HG03139 (cell line): ENCODE measurements at regions not wholly inside any gene's neighbourhood (a gene's known extent, or its start where the extent isn't known, plus 50 kb on each side); places are given as distances from the start of the nearest gene placed in this dataset.
A peak's percentile ranks its signal among the peaks of the same experiment; 100 is the strongest.

ENCODE experiments used
- ATAC-seq: cut with Tn5 transposase; IDR thresholded peaks from one replicate; pipeline ENCODE4 v1.9.1; 2021; ENCODE audit not compliant: unreplicated experiment

GRCh38 chr2:21253311-21254027 lies 129.7 kb downstream of the TDRD15 start:
- ATAC-seq: no peak

DNA sequence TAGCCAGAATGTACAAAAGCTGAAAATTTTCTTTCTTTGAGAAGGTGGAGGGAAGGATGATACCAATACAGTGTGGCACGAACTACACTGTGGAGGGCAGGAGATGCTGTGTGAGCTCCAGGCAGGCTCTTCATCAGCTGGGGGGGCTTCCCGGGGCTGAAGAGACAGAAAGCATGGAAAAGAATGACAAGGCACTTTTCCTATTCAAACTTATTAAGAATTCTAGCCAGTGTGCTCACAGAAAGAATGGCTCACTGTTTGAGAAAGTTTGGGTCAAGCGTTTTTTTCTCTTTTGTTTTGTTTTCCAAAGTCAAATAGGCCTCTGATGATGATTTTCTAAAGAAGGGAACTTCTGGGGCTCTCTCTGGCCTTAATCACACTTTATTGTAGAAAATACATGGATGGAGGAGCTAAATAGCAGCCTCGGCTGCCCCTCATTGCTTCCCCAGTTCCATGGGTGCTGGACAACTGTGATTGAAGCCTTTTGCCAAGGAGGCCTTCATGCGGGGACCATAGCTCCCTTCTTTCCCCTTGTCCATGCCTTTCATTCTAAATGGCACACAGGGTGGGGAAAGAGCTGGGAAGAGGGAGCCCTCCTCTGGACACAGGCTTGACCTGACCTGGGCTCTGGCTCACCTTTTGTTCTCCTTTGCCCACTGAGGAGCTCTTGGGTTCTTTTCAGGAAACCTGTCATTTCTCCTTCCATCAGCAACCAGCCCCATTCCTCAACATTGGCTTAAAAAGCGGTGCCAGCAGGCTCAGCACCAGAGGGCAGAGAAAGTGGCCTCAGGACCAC lies 130.6 kb downstream of the TDRD15 start:
- no peak for ATAC-seq

DNA sequence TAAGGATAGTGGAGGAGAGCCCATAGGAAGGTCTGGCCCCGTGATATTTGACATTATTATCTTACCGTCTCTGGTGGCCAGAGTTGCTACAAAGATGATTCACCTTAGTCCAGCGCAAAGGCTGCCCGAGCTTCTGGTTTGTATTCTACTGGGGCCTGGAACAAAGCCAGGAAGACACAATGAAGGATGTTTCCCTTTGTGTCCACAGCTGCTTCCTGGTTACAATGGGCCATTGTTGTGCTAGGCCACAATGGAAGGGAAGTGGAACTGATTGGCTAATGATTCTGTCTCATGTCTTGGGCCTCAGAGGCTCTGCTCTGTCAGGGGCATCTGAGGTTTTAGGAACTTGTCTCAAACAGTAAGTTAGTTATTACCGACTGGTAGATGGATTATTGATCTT lies 132.2 kb downstream of the TDRD15 start:
- peak; percentile 96 for ATAC-seq

- no peak for ATAC-seq
Measured at GRCh38 chr2:21257621-21258020, 133.9 kb downstream of the TDRD15 start.

GRCh38 chr2:21258082-21258481 lies 134.3 kb downstream of the TDRD15 start:
- ATAC-seq: no peak

GRCh38 chr2:21260311-21260710 lies 136.5 kb downstream of the TDRD15 start:
- no peak for ATAC-seq

DNA sequence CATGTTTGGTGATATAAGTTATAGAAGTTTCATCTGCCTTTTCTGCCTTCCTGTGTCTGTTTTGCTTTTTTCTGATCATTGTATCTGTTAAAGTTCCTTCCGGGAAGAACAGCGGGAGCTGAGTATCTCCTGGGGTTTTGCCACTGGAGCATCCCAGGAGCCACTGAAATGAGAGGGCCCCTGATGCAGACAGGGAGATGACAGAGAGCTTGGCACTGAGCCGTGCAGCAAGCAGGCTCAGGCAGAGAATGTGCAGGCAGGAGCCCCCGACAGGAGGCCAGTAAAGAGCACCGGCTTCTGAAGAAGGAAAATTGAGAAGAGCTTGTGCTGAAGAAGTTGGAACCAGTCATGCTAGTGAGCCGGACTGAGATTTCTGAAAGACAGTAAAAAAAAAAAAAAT lies 137.8 kb downstream of the TDRD15 start:
- ATAC-seq: no peak

DNA sequence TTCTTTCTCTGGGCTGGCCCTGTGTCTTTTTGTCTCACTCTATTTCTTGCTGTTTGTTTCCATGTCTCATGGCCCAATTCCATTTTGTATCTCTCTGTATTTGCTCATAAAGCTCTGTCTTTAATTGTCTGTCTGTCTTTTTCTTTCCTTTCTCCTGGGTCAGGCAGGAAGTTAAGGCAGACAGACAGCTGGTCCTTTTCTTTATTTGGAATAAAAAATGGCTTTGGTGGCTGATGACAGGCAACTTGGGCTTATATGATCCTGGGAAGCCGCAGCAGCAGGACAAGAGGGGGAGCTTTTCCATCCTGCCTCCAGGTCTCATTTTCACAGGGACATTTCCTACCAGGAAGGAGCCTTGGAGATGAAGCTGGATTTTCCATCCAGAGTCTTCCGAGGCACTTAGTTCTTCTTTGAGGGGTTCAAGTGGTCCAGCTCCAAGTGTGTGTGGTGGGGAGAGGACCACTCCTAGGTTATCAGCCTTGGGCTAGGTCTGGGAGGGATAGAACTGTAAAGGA lies 138.7 kb downstream of the TDRD15 start:
- no peak for ATAC-seq

DNA sequence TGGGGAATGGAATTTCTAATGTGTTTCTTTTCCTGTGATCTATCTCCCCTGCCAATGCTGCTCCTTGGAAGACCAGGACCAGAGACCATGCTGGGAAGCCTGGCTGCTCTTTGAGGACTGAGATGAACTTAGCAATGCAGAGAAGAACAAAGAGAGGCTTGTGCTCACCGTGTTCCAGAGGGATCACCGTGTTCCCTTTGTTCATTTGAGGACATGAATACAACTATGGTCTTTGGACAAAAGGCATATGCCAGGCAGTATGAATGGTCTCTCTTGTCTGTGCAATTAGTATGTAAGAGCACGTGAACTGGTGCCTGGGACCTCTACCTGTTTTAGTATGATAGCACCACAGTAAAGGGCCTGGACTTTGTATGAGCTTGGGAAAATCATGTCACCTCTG lies 139.9 kb downstream of the TDRD15 start:
- ATAC-seq: no peak

DNA sequence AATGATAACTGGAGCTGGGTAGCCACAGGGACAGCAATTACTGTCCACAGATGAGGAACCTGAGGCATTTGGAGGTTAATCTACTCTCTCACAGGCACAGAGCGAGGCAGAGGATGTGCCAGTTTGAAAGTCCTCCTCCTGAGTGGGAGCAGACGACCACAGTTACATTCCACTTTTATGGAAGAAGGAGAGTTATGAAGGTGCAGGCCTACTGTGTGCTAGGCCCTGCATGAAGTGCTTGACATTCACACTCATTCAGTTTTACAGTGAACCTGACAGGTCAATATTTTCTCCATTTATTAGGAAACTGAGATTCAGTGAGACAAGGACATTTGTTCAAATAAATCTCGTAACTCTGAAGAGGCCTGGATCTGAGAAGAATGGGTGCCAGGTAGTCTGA lies 142.0 kb downstream of the TDRD15 start:
- no peak for ATAC-seq

- no peak for ATAC-seq
Measured at GRCh38 chr2:21267232-21267835, 143.6 kb downstream of the TDRD15 start.

- ATAC-seq: no peak
Measured at GRCh38 chr2:21268197-21268877, 144.6 kb downstream of the TDRD15 start.

DNA sequence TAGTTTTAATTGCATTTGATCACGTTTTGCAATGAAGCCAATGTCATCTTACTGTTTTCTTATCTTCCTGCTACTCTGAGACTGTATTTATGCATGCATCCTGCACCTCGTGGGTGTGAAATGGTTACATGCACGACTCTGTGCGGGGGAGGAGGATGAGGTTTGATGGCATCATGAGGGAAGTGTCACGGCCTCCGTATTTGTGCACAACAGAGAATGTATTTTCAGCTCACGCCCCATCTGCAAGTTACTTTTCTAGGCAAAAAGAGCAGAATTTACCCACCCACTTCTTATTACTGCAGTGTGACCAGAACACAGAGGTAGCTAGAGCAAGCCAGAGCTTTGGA lies 145.1 kb downstream of the TDRD15 start:
- ATAC-seq: no peak

GRCh38 chr2:21269382-21269781 lies 145.6 kb downstream of the TDRD15 start:
- ATAC-seq: no peak

- ATAC-seq: no peak
Measured at GRCh38 chr2:21270083-21270491, 146.3 kb downstream of the TDRD15 start.

DNA sequence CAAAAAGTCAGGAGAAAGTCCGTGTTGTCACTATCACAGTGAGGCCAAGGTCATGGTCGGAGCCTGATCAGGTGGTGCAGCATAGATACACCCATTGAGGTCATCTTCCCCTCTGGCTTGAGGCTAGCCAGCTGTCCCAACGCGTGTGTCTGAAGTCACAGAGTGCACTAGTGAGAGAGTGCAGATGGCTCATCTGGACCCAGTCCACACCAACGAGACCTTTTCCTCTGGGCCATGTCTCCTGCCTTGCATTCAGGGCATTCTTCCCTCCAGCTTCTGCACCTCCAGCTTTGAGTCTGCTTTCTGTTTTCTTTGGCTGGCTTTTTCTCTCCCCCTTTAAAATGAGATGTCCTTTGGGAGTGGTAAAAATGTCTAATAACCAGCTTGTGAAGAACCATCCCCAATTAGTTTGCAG lies 146.9 kb downstream of the TDRD15 start:
- ATAC-seq: no peak

DNA sequence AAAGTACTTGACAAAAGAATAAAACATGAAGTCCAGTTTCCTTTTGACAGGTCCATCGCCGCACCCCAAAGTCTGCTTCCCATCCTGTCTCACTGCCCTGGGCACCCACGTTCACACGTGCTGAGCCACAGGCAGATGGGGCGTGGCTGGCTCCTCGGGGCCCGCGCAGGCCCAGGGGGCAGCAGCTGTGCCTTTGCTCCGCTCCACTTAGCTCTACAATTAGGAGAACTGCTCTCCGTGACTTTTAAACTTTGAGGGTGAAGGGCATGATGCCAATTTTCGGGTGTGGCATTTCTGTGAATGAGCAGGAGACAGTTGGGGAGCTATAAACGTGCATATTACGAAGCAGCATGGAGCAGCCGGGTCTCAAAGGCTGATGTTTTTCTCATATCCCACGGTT lies 152.4 kb downstream of the TDRD15 start:
- ATAC-seq: no peak

GRCh38 chr2:21277068-21278056 lies 153.6 kb downstream of the TDRD15 start:
- ATAC-seq: no peak

GRCh38 chr2:21279525-21279924 lies 155.8 kb downstream of the TDRD15 start:
- no peak for ATAC-seq

DNA sequence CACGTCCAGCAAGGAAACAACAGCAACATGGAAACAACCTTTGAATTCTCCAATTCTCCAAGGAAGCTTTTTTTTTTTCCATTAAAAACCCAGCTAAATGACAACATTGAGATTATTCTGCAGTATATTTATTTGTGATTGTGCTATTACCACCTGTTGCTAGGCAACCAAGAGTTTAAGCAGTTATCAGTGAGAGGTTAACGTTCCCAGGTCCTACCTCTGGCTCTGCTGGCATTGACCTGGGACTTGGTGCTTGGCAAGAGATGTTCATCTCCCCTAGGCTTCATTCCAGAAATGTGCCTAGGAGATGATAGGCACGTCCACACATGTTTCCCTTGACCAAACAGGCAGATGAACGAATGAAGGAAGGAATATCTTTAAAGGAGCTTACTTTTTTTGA lies 157.0 kb downstream of the TDRD15 start:
- ATAC-seq: no peak
